IPS-18c (cell line): ENCODE measurements at regions not wholly inside any gene's neighbourhood (a gene's known extent, or its start where the extent isn't known, plus 50 kb on each side); places are given as distances from the start of the nearest gene placed in this dataset.

Experiments
- H3K4me3 ChIP-seq: 2 replicates; pipeline ENCODE4 v1.7.0; 2013; ENCODE audit warnings: low read depth, mild to moderate bottlenecking, low read length, moderate library complexity; ENCODE audit not compliant: insufficient read depth
- H3K9me3 ChIP-seq: one replicate; pipeline ENCODE4 v1.6.1; 2013; ENCODE audit warnings: mild to moderate bottlenecking, low read length, moderate library complexity; ENCODE audit not compliant: control insufficient read depth, insufficient read depth

- H3K4me3 ChIP-seq: no peak overlapping the region
- H3K9me3 ChIP-seq: no peaks in the 10 kb centered on the region
Measured at GRCh38 chr4:1538941-1539772, 132.9 kb upstream of the NKX1-1 start.

- H3K4me3 ChIP-seq: no peak overlapping the region
- no peaks in the 10 kb centered on the region for H3K9me3 ChIP-seq
Measured at GRCh38 chr4:1538096-1538410, 131.8 kb upstream of the NKX1-1 start.

- Histone ChIP-seq H3K9me3 (no peaks in the 10 kb centered on the region), H3K4me3 (no peak overlapping the region)
Measured at GRCh38 chr4:1537410-1538095, 131.3 kb upstream of the NKX1-1 start.

- Histone ChIP-seq H3K9me3 (no peaks in the 10 kb centered on the region), H3K4me3 (no peak overlapping the region)
Measured at GRCh38 chr4:1536579-1537409, 130.6 kb upstream of the NKX1-1 start.

- Histone ChIP-seq H3K4me3 (no peak overlapping the region), H3K9me3 (no peaks in the 10 kb centered on the region)
Measured at GRCh38 chr4:1535926-1536578, 129.8 kb upstream of the NKX1-1 start.

- H3K9me3 ChIP-seq: no peaks in the 10 kb centered on the region
Measured at GRCh38 chr4:1534876-1535526, 128.8 kb upstream of the NKX1-1 start.

GRCh38 chr4:1534095-1534872, 128.0 kb upstream of the NKX1-1 start:
- H3K4me3 ChIP-seq: no peak overlapping the region
- no peaks in the 10 kb centered on the region for H3K9me3 ChIP-seq

More at GRCh38 chr4:1534876-1535526, 128.8 kb upstream of the NKX1-1 start:
- H3K4me3 ChIP-seq: no peak overlapping the region

GRCh38 chr4:1533501-1534064, 127.3 kb upstream of the NKX1-1 start:
- no peak overlapping the region for H3K4me3 ChIP-seq
- no peaks in the 10 kb centered on the region for H3K9me3 ChIP-seq

- H3K4me3 ChIP-seq: no peak overlapping the region
- no peaks in the 10 kb centered on the region for H3K9me3 ChIP-seq
Measured at GRCh38 chr4:1532549-1533395, 126.5 kb upstream of the NKX1-1 start.

- H3K4me3 ChIP-seq: no peak overlapping the region
- H3K9me3 ChIP-seq: no peaks in the 10 kb centered on the region
Measured at GRCh38 chr4:1531683-1532548, 125.7 kb upstream of the NKX1-1 start.

- Histone ChIP-seq H3K9me3 (no peaks in the 10 kb centered on the region), H3K4me3 (no peak overlapping the region)
Measured at GRCh38 chr4:1530356-1530755, 124.1 kb upstream of the NKX1-1 start.

GRCh38 chr4:1524761-1525160, 118.5 kb upstream of the NKX1-1 start:
- H3K9me3 ChIP-seq: peaks cover 2% of the 10 kb centered on the region
- H3K4me3 ChIP-seq: no peak overlapping the region

- Histone ChIP-seq H3K9me3 (peaks cover 2% of the 10 kb centered on the region), H3K4me3 (no peak overlapping the region)
Measured at GRCh38 chr4:1523907-1524636, 117.8 kb upstream of the NKX1-1 start.

GRCh38 chr4:1523506-1523905, 117.3 kb upstream of the NKX1-1 start:
- Histone ChIP-seq H3K9me3 (peaks cover 2% of the 10 kb centered on the region), H3K4me3 (no peak overlapping the region)
